KMS-11 (cell line): ENCODE measurements at regions not wholly inside any gene's neighbourhood (a gene's known extent, or its start where the extent isn't known, plus 50 kb on each side); places are given as distances from the start of the nearest gene placed in this dataset.
"Not testable (repeated sequence)": the region's sequence is repeated elsewhere in the genome, so short reads cannot be mapped to it uniquely, and the experiment has no call there.

Experiments used
- H2AFZ ChIP-seq: fragments of 200-600 bp; sonication (generic); 2 replicates; pipeline ENCODE4 v1.6.1; 2016; ENCODE audit warnings: antibody characterized with exemption, mixed run types, low read depth
- H3K27ac ChIP-seq: fragments of 200-600 bp; sonication (generic); 2 replicates; pipeline ENCODE4 v1.6.1; 2016; ENCODE audit warnings: mild to moderate bottlenecking, mixed run types
- H3K27me3 ChIP-seq: fragments of 200-600 bp; sonication (generic); 2 replicates; pipeline ENCODE4 v1.6.1; 2017; ENCODE audit warnings: mild to moderate bottlenecking, low read depth, mixed run types, moderate library complexity; ENCODE audit not compliant: insufficient read depth
- H3K36me3 ChIP-seq: fragments of 200-600 bp; sonication (generic); 2 replicates; pipeline ENCODE4 v1.6.1; 2017; ENCODE audit warnings: mild to moderate bottlenecking, mixed run types; ENCODE audit not compliant: insufficient read depth
- H3K4me1 ChIP-seq: fragments of 200-600 bp; sonication (generic); 2 replicates; pipeline ENCODE4 v1.6.1; 2016; ENCODE audit warnings: mild to moderate bottlenecking, low read depth, mixed run types; ENCODE audit not compliant: poor library complexity, severe bottlenecking
- H3K4me2 ChIP-seq: fragments of 200-600 bp; sonication (generic); 2 replicates; pipeline ENCODE4 v1.7.0; 2016; ENCODE audit warnings: mild to moderate bottlenecking, mixed run types
- H3K4me3 ChIP-seq: fragments of 200-600 bp; sonication (generic); IDR thresholded peaks from 2 replicates; pipeline ENCODE4 v1.6.1; 2017; ENCODE audit warnings: low read depth, low read length, mixed read lengths; ENCODE audit not compliant: insufficient read depth
- H3K79me2 ChIP-seq: fragments of 200-600 bp; sonication (generic); 2 replicates; pipeline ENCODE4 v1.6.1; 2016; ENCODE audit warnings: low read depth, mixed run types; ENCODE audit not compliant: insufficient read depth
- H3K9ac ChIP-seq: fragments of 200-600 bp; sonication (generic); 2 replicates; pipeline ENCODE4 v1.6.1; 2016; ENCODE audit warnings: mild to moderate bottlenecking, mixed run types
- H4K20me1 ChIP-seq: fragments of 200-600 bp; sonication (generic); 2 replicates; pipeline ENCODE4 v1.6.1; 2016; ENCODE audit warnings: mild to moderate bottlenecking, mixed run types; ENCODE audit not compliant: insufficient read depth
- CTCF ChIP-seq: fragments of 200-600 bp; sonication (generic); conservative IDR thresholded peaks from 2 replicates; pipeline ENCODE4 v1.6.1; 2017; ENCODE audit warnings: low read depth, mild to moderate bottlenecking, antibody characterized with exemption, low read length, moderate library complexity, mixed read lengths

- Histone ChIP-seq H3K36me3 (no peaks in the 10 kb centered on the region), H3K4me3 (no peak overlapping the region), H3K4me1 (no peaks in the 10 kb centered on the region), H3K27me3 (no peaks in the 10 kb centered on the region), H4K20me1 (no peaks in the 10 kb centered on the region), H3K9ac (no peak overlapping the region), H3K4me2 (no peak overlapping the region), H3K79me2 (no peaks in the 10 kb centered on the region), H2AFZ (no peak overlapping the region), H3K27ac (no peak overlapping the region)
- TF ChIP-seq CTCF = no peak
Measured at GRCh38 chr1:187689129-187689528, 860.4 kb downstream of the PLA2G4A start.

- Histone ChIP-seq H3K4me3 (no peak overlapping the region), H2AFZ (no peak overlapping the region), H4K20me1 (no peaks in the 10 kb centered on the region), H3K27me3 (no peaks in the 10 kb centered on the region), H3K27ac (no peak overlapping the region), H3K79me2 (no peaks in the 10 kb centered on the region), H3K4me2 (no peak overlapping the region), H3K9ac (no peak overlapping the region), H3K36me3 (no peaks in the 10 kb centered on the region), H3K4me1 (no peaks in the 10 kb centered on the region)
- TF ChIP-seq CTCF = no peak
Measured at GRCh38 chr1:187691439-187691838, 862.7 kb downstream of the PLA2G4A start.

GRCh38 chr1:187692799-187693198 is 864.0 kb downstream of the PLA2G4A start:
- Histone ChIP-seq H3K9ac (no peak overlapping the region), H3K4me3 (no peak overlapping the region), H4K20me1 (no peaks in the 10 kb centered on the region), H3K79me2 (no peaks in the 10 kb centered on the region), H3K27me3 (no peaks in the 10 kb centered on the region), H3K4me2 (no peak overlapping the region), H3K4me1 (no peaks in the 10 kb centered on the region), H2AFZ (no peak overlapping the region), H3K27ac (no peak overlapping the region), H3K36me3 (no peaks in the 10 kb centered on the region)
- no peak for TF ChIP-seq CTCF

- H3K27ac ChIP-seq = no peak overlapping the region
- H3K9ac ChIP-seq = no peak overlapping the region
- no peaks in the 10 kb centered on the region for H3K27me3 ChIP-seq
- no peaks in the 10 kb centered on the region for H4K20me1 ChIP-seq
- H3K36me3 ChIP-seq = no peaks in the 10 kb centered on the region
- no peak overlapping the region for H2AFZ ChIP-seq
- no peaks in the 10 kb centered on the region for H3K79me2 ChIP-seq
- H3K4me3 ChIP-seq = no peak overlapping the region
- no peak overlapping the region for H3K4me2 ChIP-seq
- no peak for TF ChIP-seq CTCF
- no peaks in the 10 kb centered on the region for H3K4me1 ChIP-seq
Measured at GRCh38 chr1:187696073-187696472, 867.3 kb downstream of the PLA2G4A start.

- H3K9ac ChIP-seq, H2AFZ ChIP-seq, H3K27me3 ChIP-seq: not testable (repeated sequence)
Measured at GRCh38 chr1:187703138-187704130, 874.7 kb downstream of the PLA2G4A start.

More at GRCh38 chr1:187703138-187704130, 874.7 kb downstream of the PLA2G4A start:
- H3K4me1 ChIP-seq, H3K36me3 ChIP-seq, H3K4me2 ChIP-seq, H3K79me2 ChIP-seq, H3K4me3 ChIP-seq, H4K20me1 ChIP-seq, H3K27ac ChIP-seq: not testable (repeated sequence)
